ENCODE measurements at regions not wholly inside any gene's neighbourhood (a gene's known extent, or its start where the extent isn't known, plus 50 kb on each side); places are given as distances from the start of the nearest gene placed in this dataset.
A peak's percentile ranks its signal among the peaks of the same experiment; 100 is the strongest.

- Histone ChIP-seq H3K4me1 (ENCODE audit: control insufficient read depth, insufficient read depth, low read length) (no peaks in the 10 kb centered on the region), H3K9me3 (ENCODE audit: control insufficient read depth, insufficient read depth, low read length) (no peaks in the 10 kb centered on the region), H3K36me3 (ENCODE audit: control insufficient read depth, insufficient read depth, low read length) (no peaks in the 10 kb centered on the region; the same call in 1 of the 2 replicates), H3K27me3 (ENCODE audit: control insufficient read depth, insufficient read depth, low read length) (no peaks in the 10 kb centered on the region), H3K27ac (ENCODE audit: low read length) (no peak overlapping the region), H3K4me3 (ENCODE audit: low read length) (no peak overlapping the region)
- no peak for DNase-seq (ENCODE audit: low read depth, low spot score)
- WGBS (ENCODE audit: insufficient coverage, insufficient read length), result no CpG with 5 or more reads among the region's 6 CpGs
Observed at GRCh38 chr7:51472873-51473272, 156.3 kb upstream of the COBL start.

- WGBS (ENCODE audit: insufficient coverage, insufficient read length), result no CpG with 5 or more reads among the region's 11 CpGs
- H3K27me3 ChIP-seq (ENCODE audit: control insufficient read depth, insufficient read depth, low read length), result no peaks in the 10 kb centered on the region
- no peaks in the 10 kb centered on the region for H3K36me3 ChIP-seq (ENCODE audit: control insufficient read depth, insufficient read depth, low read length)
- no peaks in the 10 kb centered on the region for H3K9me3 ChIP-seq (ENCODE audit: control insufficient read depth, insufficient read depth, low read length)
- no peak for DNase-seq (ENCODE audit: low read depth, low spot score)
- H3K4me3 ChIP-seq (ENCODE audit: low read length), result no peak overlapping the region
- no peak overlapping the region for H3K27ac ChIP-seq (ENCODE audit: low read length)
- no peaks in the 10 kb centered on the region for H3K4me1 ChIP-seq (ENCODE audit: control insufficient read depth, insufficient read depth, low read length)
Observed at GRCh38 chr7:51471981-51472296, 155.3 kb upstream of the COBL start.

- H3K36me3 ChIP-seq (ENCODE audit: control insufficient read depth, insufficient read depth, low read length), result no peaks in the 10 kb centered on the region
- WGBS (ENCODE audit: insufficient coverage, insufficient read length), result no CpG with 5 or more reads among the region's 33 CpGs
- H3K27me3 ChIP-seq (ENCODE audit: control insufficient read depth, insufficient read depth, low read length), result no peaks in the 10 kb centered on the region
- H3K9me3 ChIP-seq (ENCODE audit: control insufficient read depth, insufficient read depth, low read length), result no peaks in the 10 kb centered on the region
- no peaks in the 10 kb centered on the region for H3K4me1 ChIP-seq (ENCODE audit: control insufficient read depth, insufficient read depth, low read length)
- DNase-seq (ENCODE audit: low read depth, low spot score), result no peak
- 0 out of 2 replicates have a peak overlapping the region, but pooled peaks have one; percentile 1 for H3K4me3 ChIP-seq (ENCODE audit: low read length)
- H3K27ac ChIP-seq (ENCODE audit: low read length), result no peak overlapping the region
Observed at GRCh38 chr7:51471210-51471980, 154.8 kb upstream of the COBL start.

DNA sequence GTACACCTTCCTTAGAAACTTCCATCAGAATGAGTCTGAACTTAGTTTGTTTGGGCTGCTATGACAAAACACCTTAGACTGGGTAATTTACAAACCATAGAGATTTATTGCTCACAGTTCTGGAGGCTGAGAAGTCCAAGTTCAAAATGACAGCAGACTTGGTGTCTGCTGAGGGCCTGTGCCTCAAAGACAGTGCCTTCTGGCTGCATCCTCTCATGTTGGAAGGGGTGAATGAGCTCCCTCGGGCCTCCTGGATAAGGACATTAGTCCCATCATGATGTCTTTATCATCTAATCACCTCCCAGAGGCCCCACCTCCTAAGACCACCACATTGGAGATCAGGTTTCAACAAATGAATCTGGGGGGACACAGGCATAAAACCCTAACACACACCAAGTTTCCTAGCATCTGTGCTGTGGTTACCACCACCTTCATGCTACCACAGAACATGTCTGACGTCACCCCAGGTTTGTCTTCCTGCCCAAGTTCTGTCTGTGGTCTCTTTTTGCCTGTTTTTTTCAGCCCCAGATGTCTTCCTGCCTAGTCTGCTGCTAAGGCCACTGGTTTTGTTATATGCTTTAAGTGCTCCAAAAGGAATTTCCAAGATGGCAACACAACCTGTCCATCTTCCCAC is 150.9 kb upstream of the COBL start:
- DNase-seq (ENCODE audit: low read depth, low spot score), result no peak
- no CpG with 5 or more reads among the region's 2 CpGs for WGBS (ENCODE audit: insufficient coverage, insufficient read length)
- Histone ChIP-seq H3K9me3 (ENCODE audit: control insufficient read depth, insufficient read depth, low read length) (no peaks in the 10 kb centered on the region), H3K27me3 (ENCODE audit: control insufficient read depth, insufficient read depth, low read length) (no peaks in the 10 kb centered on the region), H3K4me1 (ENCODE audit: control insufficient read depth, insufficient read depth, low read length) (no peaks in the 10 kb centered on the region), H3K27ac (ENCODE audit: low read length) (no peak overlapping the region), H3K4me3 (ENCODE audit: low read length) (no peak overlapping the region), H3K36me3 (ENCODE audit: control insufficient read depth, insufficient read depth, low read length) (no peaks in the 10 kb centered on the region)

GRCh38 chr7:51459809-51460208 is 143.2 kb upstream of the COBL start:
- no CpG with 5 or more reads among the region's 4 CpGs for WGBS (ENCODE audit: insufficient coverage, insufficient read length)
- Histone ChIP-seq H3K9me3 (ENCODE audit: control insufficient read depth, insufficient read depth, low read length) (no peaks in the 10 kb centered on the region), H3K27me3 (ENCODE audit: control insufficient read depth, insufficient read depth, low read length) (no peaks in the 10 kb centered on the region), H3K4me3 (ENCODE audit: low read length) (no peak overlapping the region), H3K36me3 (ENCODE audit: control insufficient read depth, insufficient read depth, low read length) (no peaks in the 10 kb centered on the region), H3K4me1 (ENCODE audit: control insufficient read depth, insufficient read depth, low read length) (peaks cover 3% of the 10 kb centered on the region; the same call in 1 of the 2 replicates), H3K27ac (ENCODE audit: low read length) (no peak overlapping the region)
- DNase-seq (ENCODE audit: low read depth, low spot score), result no peak

GRCh38 chr7:51458693-51459092 is 142.1 kb upstream of the COBL start:
- no peaks in the 10 kb centered on the region for H3K36me3 ChIP-seq (ENCODE audit: control insufficient read depth, insufficient read depth, low read length)
- no peaks in the 10 kb centered on the region for H3K9me3 ChIP-seq (ENCODE audit: control insufficient read depth, insufficient read depth, low read length)
- DNase-seq (ENCODE audit: low read depth, low spot score), result no peak
- no peaks in the 10 kb centered on the region for H3K27me3 ChIP-seq (ENCODE audit: control insufficient read depth, insufficient read depth, low read length)
- no CpG with 5 or more reads among the region's 4 CpGs for WGBS (ENCODE audit: insufficient coverage, insufficient read length)
- peaks cover 3% of the 10 kb centered on the region; the same call in 1 of the 2 replicates for H3K4me1 ChIP-seq (ENCODE audit: control insufficient read depth, insufficient read depth, low read length)
- H3K27ac ChIP-seq (ENCODE audit: low read length), result no peak overlapping the region
- H3K4me3 ChIP-seq (ENCODE audit: low read length), result no peak overlapping the region

DNA sequence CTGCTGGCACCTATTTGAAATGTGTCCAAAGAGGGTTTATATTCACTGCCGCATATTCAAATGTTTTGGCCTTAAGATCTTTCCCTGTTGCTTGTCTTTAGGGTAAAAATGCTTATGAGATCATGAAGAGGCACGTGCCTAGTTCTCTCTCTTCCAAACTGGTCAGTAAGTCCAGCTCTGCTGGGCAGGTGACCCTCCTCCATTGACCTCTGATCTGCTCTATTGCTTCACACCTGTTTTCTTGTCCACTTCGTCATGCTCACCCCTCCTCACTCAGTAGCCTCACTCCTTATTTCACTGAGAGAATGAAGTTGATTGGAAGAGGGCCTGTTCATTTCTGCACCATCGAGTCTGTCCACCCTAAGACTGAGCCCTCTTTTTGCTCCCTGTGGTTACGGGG is 140.5 kb upstream of the COBL start:
- Histone ChIP-seq H3K9me3 (ENCODE audit: control insufficient read depth, insufficient read depth, low read length) (no peaks in the 10 kb centered on the region), H3K27me3 (ENCODE audit: control insufficient read depth, insufficient read depth, low read length) (no peaks in the 10 kb centered on the region), H3K4me1 (ENCODE audit: control insufficient read depth, insufficient read depth, low read length) (peaks cover 7% of the 10 kb centered on the region), H3K36me3 (ENCODE audit: control insufficient read depth, insufficient read depth, low read length) (no peaks in the 10 kb centered on the region), H3K4me3 (ENCODE audit: low read length) (no peak overlapping the region), H3K27ac (ENCODE audit: low read length) (no peak overlapping the region)
- no peak for DNase-seq (ENCODE audit: low read depth, low spot score)
- no CpG with 5 or more reads among the region's 5 CpGs for WGBS (ENCODE audit: insufficient coverage, insufficient read length)

DNA sequence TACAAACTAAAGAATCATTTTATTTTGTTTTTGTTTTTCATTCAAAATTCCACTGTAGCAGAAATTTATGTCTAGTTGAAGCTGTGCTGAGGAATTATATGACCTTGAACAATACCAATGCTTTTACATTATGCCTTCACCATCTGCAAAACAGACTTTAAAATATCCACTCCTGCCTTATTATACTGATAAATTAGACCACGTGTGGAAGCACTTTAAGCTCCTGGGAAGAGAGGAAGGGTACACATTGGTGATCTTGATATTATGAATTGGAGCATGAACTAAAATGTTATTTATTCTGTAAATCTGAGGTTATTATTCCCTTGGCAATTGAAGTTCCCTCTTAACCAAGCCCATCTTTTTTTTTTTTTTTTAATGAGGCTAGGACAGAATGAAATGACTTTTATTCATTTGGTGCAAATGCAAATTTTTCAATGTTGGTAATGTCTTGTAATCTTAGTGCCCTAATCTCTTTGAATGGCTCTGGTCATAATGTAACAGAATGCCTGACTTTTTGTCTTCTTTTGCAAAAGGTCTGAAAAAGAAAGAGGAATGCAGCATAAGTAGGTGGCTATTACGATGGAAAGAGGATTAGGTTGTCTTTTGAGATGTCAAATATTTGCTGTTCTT is 139.9 kb upstream of the COBL start:
- H3K4me1 ChIP-seq (ENCODE audit: control insufficient read depth, insufficient read depth, low read length), result peaks cover 9% of the 10 kb centered on the region

DNA sequence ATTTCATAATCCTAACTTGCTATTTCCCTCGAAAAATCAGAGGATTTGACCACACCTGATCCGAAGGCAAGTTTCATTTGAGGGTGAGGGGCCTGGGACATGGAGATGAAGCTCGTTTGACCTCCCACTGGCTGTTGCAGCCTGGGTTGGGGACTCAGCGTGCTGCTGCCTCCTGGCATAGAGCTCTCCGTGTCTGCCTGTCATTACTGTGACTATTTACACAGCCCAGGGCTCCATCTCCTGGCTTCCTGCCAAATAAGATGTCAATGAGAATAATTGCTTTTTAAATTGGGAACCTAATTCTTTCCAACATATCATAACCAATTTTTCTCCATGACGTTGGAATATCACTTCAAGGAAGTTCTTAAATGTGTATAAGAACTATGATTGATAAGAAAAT is 139.3 kb upstream of the COBL start:
- no peaks in the 10 kb centered on the region for H3K9me3 ChIP-seq (ENCODE audit: control insufficient read depth, insufficient read depth, low read length)
- DNase-seq (ENCODE audit: low read depth, low spot score), result no peak

More for the DNA sequence above, 139.9 kb upstream of the COBL start:
- H3K27ac ChIP-seq (ENCODE audit: low read length), result no peak overlapping the region
- WGBS (ENCODE audit: insufficient coverage, insufficient read length), result no CpG with 5 or more reads among the region's 2 CpGs
- no peaks in the 10 kb centered on the region for H3K27me3 ChIP-seq (ENCODE audit: control insufficient read depth, insufficient read depth, low read length)
- H3K36me3 ChIP-seq (ENCODE audit: control insufficient read depth, insufficient read depth, low read length), result no peaks in the 10 kb centered on the region
- no peak overlapping the region for H3K4me3 ChIP-seq (ENCODE audit: low read length)
- DNase-seq (ENCODE audit: low read depth, low spot score), result no peak
- no peaks in the 10 kb centered on the region for H3K9me3 ChIP-seq (ENCODE audit: control insufficient read depth, insufficient read depth, low read length)

GRCh38 chr7:51455513-51455912 is 138.9 kb upstream of the COBL start:
- no peaks in the 10 kb centered on the region for H3K27me3 ChIP-seq (ENCODE audit: control insufficient read depth, insufficient read depth, low read length)
- no peak for DNase-seq (ENCODE audit: low read depth, low spot score)
- H3K4me1 ChIP-seq (ENCODE audit: control insufficient read depth, insufficient read depth, low read length), result peaks cover 9% of the 10 kb centered on the region
- no peak overlapping the region for H3K4me3 ChIP-seq (ENCODE audit: low read length)
- H3K27ac ChIP-seq (ENCODE audit: low read length), result no peak overlapping the region
- H3K36me3 ChIP-seq (ENCODE audit: control insufficient read depth, insufficient read depth, low read length), result no peaks in the 10 kb centered on the region
- WGBS (ENCODE audit: insufficient coverage, insufficient read length), result no CpG with 5 or more reads among the region's 3 CpGs
- H3K9me3 ChIP-seq (ENCODE audit: control insufficient read depth, insufficient read depth, low read length), result no peaks in the 10 kb centered on the region

More for the DNA sequence above, 139.3 kb upstream of the COBL start:
- H3K27ac ChIP-seq (ENCODE audit: low read length), result no peak overlapping the region
- no peak overlapping the region for H3K4me3 ChIP-seq (ENCODE audit: low read length)
- WGBS (ENCODE audit: insufficient coverage, insufficient read length), result no CpG with 5 or more reads among the region's 6 CpGs
- no peaks in the 10 kb centered on the region for H3K27me3 ChIP-seq (ENCODE audit: control insufficient read depth, insufficient read depth, low read length)
- no peaks in the 10 kb centered on the region for H3K36me3 ChIP-seq (ENCODE audit: control insufficient read depth, insufficient read depth, low read length)
- H3K4me1 ChIP-seq (ENCODE audit: control insufficient read depth, insufficient read depth, low read length), result peaks cover 9% of the 10 kb centered on the region

Measured in iPS DF 6.9 (cell line).